T-cell (primary cell): ENCODE measurements at regions not wholly inside any gene's neighbourhood (a gene's known extent, or its start where the extent isn't known, plus 50 kb on each side); places are given as distances from the start of the nearest gene placed in this dataset.

Source experiments
- ATAC-seq, 4 experiments: fragments of 200-7000 bp in 3 of 4; fragments of 150-1000 bp in 1 of 4; cut with Tn5 transposase; replicated peaks in 1 of 4; 1 replicate in 3 of 4; 2 replicates in 1 of 4; pipeline ENCODE4 v1.10.0; 2021; ENCODE audit warnings: moderate library complexity in 3 of 4, mild to moderate bottlenecking in 2 of 4, moderate number of reproducible peaks in 1 of 4
- CTCF ChIA-PET, 2 donors: fragments of 300-600 bp; sonication (Branson Sonifier 250); formaldehyde crosslinking; loops; one replicate each; lab custom pipeline; 2022; ENCODE audit warnings: antibody characterized with exemption in 2 of 2; lab: Charles Lee
- POLR2A ChIA-PET, 2 donors: fragments of 300-600 bp; sonication (Branson Sonifier 250); formaldehyde crosslinking; loops; one replicate each; lab custom pipeline; 2022; ENCODE audit warnings: antibody characterized with exemption in 2 of 2; lab: Charles Lee
- DNase-seq, 35 experiments: peaks; one replicate each; pipeline versions ENCODE4 v3.0.0 to v3.0.0-alpha.2; 2013 to 2023
- H3K27ac ChIP-seq: one replicate; pipeline ENCODE4 v1.5.1; 2013; ENCODE audit warnings: low read length
- H3K27me3 ChIP-seq, 2 experiments: replicated peaks in 1 of 2; 1 replicate in 1 of 2; 2 replicates in 1 of 2; pipeline versions ENCODE4 v1.6.1 to v1.7.0; 2013; ENCODE audit warnings: low read length in 1 of 2, mixed read lengths in 1 of 2; ENCODE audit not compliant: control insufficient read depth in 2 of 2, insufficient read depth in 2 of 2; ENCODE audit errors: extremely low read depth in 1 of 2
- H3K36me3 ChIP-seq, 2 donors: 1 replicate in 1 of 2; 2 replicates in 1 of 2; pipeline versions ENCODE4 v1.6.1 to v1.7.0; 2013; ENCODE audit warnings: low read length in 1 of 2; ENCODE audit not compliant: control insufficient read depth in 2 of 2, insufficient read depth in 1 of 2; ENCODE audit errors: extremely low read depth in 1 of 2
- H3K4me1 ChIP-seq, 2 experiments: 1 replicate in 1 of 2; 2 replicates in 1 of 2; pipeline versions ENCODE4 v1.6.1 to v1.7.0; 2013; ENCODE audit warnings: low read length in 2 of 2, mixed read lengths in 1 of 2; ENCODE audit not compliant: insufficient read depth in 2 of 2, control insufficient read depth in 1 of 2; ENCODE audit errors: extremely low read depth in 1 of 2
- H3K4me3 ChIP-seq, 2 donors: 1 replicate in 1 of 2; 2 replicates in 1 of 2; pipeline versions ENCODE4 v1.5.1 to v1.7.0; 2013; ENCODE audit warnings: mild to moderate bottlenecking in 2 of 2, low read length in 1 of 2, moderate library complexity in 1 of 2; ENCODE audit not compliant: control insufficient read depth in 1 of 2; ENCODE audit errors: extremely low read depth in 1 of 2
- H3K9me3 ChIP-seq: 2 replicates; pipeline ENCODE4 v1.7.0; 2013
- H3K27ac Mint-ChIP-seq, 2 donors: one replicate each; pipeline ENCODE4 v1.8.0; 2020 to 2021; ENCODE audit warnings: mild to moderate bottlenecking in 2 of 2, mixed read lengths in 2 of 2
- H3K27me3 Mint-ChIP-seq, 2 donors: one replicate each; pipeline ENCODE4 v1.8.0; 2021 to 2022; ENCODE audit warnings: mixed read lengths in 2 of 2
- H3K36me3 Mint-ChIP-seq: one replicate; pipeline ENCODE4 v1.8.0; 2021; ENCODE audit warnings: mixed read lengths
- H3K4me1 Mint-ChIP-seq, 3 donors: one replicate each; pipeline ENCODE4 v1.8.0; 2020 to 2022; ENCODE audit warnings: mixed read lengths in 3 of 3, mild to moderate bottlenecking in 1 of 3
- H3K4me3 Mint-ChIP-seq, 3 donors: one replicate each; pipeline ENCODE4 v1.8.0; 2020 to 2022; ENCODE audit warnings: mild to moderate bottlenecking in 3 of 3, mixed read lengths in 3 of 3, moderate library complexity in 3 of 3
- H3K9me3 Mint-ChIP-seq, 3 donors: one replicate each; pipeline ENCODE4 v1.8.0; 2020 to 2022; ENCODE audit warnings: mixed read lengths in 3 of 3
- WGBS: methylation state at CpG from one replicate; pipeline ENCODE4 v1.1.5; 2013; ENCODE audit warnings: missing lambda C conversion rate; ENCODE audit not compliant: insufficient coverage; 5-methylcytosine and 5-hydroxymethylcytosine counted together

- H3K4me3 ChIP-seq = no peak overlapping the region
- DNase-seq = no peak
- Mint-ChIP-seq H3K27me3 (peaks cover 12 to 24% of the 10 kb centered on the region in 2 donors), H3K36me3 (no peaks in the 10 kb centered on the region), H3K27ac (no peak overlapping the region), H3K4me1 (no peaks in the 10 kb centered on the region), H3K9me3 (no peaks in the 10 kb centered on the region), H3K4me3 (no peak overlapping the region)
- no peaks in the 10 kb centered on the region for H3K36me3 ChIP-seq
- CTCF ChIA-PET = interaction anchor here in 1 of 2 donors (1.2 kb wide), 1 partner anchor 18 kb away, joined by 3 read pairs; no protein-coding TSS in a partner anchor
- POLR2A ChIA-PET = no interaction called here
- H3K4me1 ChIP-seq = no peaks in the 10 kb centered on the region
- no peak for ATAC-seq
- WGBS = no CpG with 5 or more reads among the region's 1 CpG
- H3K27me3 ChIP-seq = peaks cover 0 to 14% of the 10 kb centered on the region in 2 experiments
- no peaks in the 10 kb centered on the region for H3K9me3 ChIP-seq
- H3K27ac ChIP-seq = no peak overlapping the region
These were observed 94.3 kb upstream of the MBNL2 start for GRCh38 chr13:97127842-97128241.

GRCh38 chr13:97130190-97130589, 91.9 kb upstream of the MBNL2 start:
- Mint-ChIP-seq H3K4me3 (no peak overlapping the region), H3K4me1 (no peaks in the 10 kb centered on the region), H3K27me3 (peaks cover 8% of the 10 kb centered on the region in 2 donors), H3K9me3 (no peaks in the 10 kb centered on the region), H3K27ac (no peak overlapping the region), H3K36me3 (no peaks in the 10 kb centered on the region)
- WGBS = no CpG with 5 or more reads among the region's 1 CpG
- CTCF ChIA-PET = interaction anchor here in 1 of 2 donors (0.6 kb wide), 1 partner anchor 11 kb away, joined by 3 read pairs; no protein-coding TSS in a partner anchor
- Histone ChIP-seq H3K9me3 (no peaks in the 10 kb centered on the region), H3K36me3 (no peaks in the 10 kb centered on the region), H3K27me3 (peaks cover 0 to 8% of the 10 kb centered on the region in 2 experiments), H3K27ac (no peak overlapping the region), H3K4me3 (no peak overlapping the region), H3K4me1 (no peaks in the 10 kb centered on the region)
- DNase-seq (no peak), ATAC-seq (no peak)
- POLR2A ChIA-PET = interaction anchor here (0.5 to 0.7 kb wide), 4 partner anchors 56 to 835 kb away, joined by 3 to 10 read pairs (median 4); no protein-coding TSS in a partner anchor

GRCh38 chr13:97131447-97131846, 90.7 kb upstream of the MBNL2 start:
- no peak overlapping the region for H3K4me3 ChIP-seq
- no peaks in the 10 kb centered on the region for H3K36me3 ChIP-seq
- no peaks in the 10 kb centered on the region for H3K27me3 ChIP-seq
- Mint-ChIP-seq H3K27ac (no peak overlapping the region), H3K4me1 (no peaks in the 10 kb centered on the region), H3K36me3 (no peaks in the 10 kb centered on the region), H3K9me3 (no peaks in the 10 kb centered on the region), H3K27me3 (no peaks in the 10 kb centered on the region), H3K4me3 (no peak overlapping the region)
- no peak for DNase-seq
- ChIA-PET CTCF (no interaction called here), POLR2A (interaction anchor here in 1 of 2 donors (0.9 kb wide), 1 partner anchor 92 kb away, joined by 4 read pairs; no protein-coding TSS in a partner anchor)
- H3K4me1 ChIP-seq = no peaks in the 10 kb centered on the region
- H3K9me3 ChIP-seq = no peaks in the 10 kb centered on the region
- H3K27ac ChIP-seq = no peak overlapping the region
- no peak for ATAC-seq
- WGBS = 86% methylated on average over 4 of the region's 4 CpGs

- no peak overlapping the region for H3K4me3 ChIP-seq
- Mint-ChIP-seq H3K27ac (no peak overlapping the region), H3K27me3 (no peaks in the 10 kb centered on the region), H3K4me3 (no peak overlapping the region), H3K4me1 (no peaks in the 10 kb centered on the region), H3K9me3 (no peaks in the 10 kb centered on the region), H3K36me3 (no peaks in the 10 kb centered on the region)
- no peaks in the 10 kb centered on the region for H3K9me3 ChIP-seq
- H3K4me1 ChIP-seq = no peaks in the 10 kb centered on the region
- H3K36me3 ChIP-seq = no peaks in the 10 kb centered on the region
- ChIA-PET CTCF (no interaction called here), POLR2A (no interaction called here)
- no peaks in the 10 kb centered on the region for H3K27me3 ChIP-seq
- DNase-seq (no peak), ATAC-seq (no peak)
- 100% methylated on average over 1 of the region's 3 CpGs for WGBS
- no peak overlapping the region for H3K27ac ChIP-seq
These were observed 88.6 kb upstream of the MBNL2 start for GRCh38 chr13:97133554-97133953.

GRCh38 chr13:97133955-97134354, 88.2 kb upstream of the MBNL2 start:
- ChIA-PET CTCF (no interaction called here), POLR2A (no interaction called here)
- no peak overlapping the region for H3K27ac Mint-ChIP-seq
- no peaks in the 10 kb centered on the region for H3K9me3 Mint-ChIP-seq
- H3K36me3 ChIP-seq = no peaks in the 10 kb centered on the region
- H3K27me3 ChIP-seq = no peaks in the 10 kb centered on the region
- H3K4me3 ChIP-seq = no peak overlapping the region
- H3K4me3 Mint-ChIP-seq = no peak overlapping the region
- ATAC-seq (no peak), DNase-seq (no peak)
- H3K27ac ChIP-seq = no peak overlapping the region
- no peaks in the 10 kb centered on the region for H3K4me1 Mint-ChIP-seq
- H3K4me1 ChIP-seq = no peaks in the 10 kb centered on the region
- no peaks in the 10 kb centered on the region for H3K36me3 Mint-ChIP-seq
- whole genome bisulfite sequencing = 98% methylated on average over 3 of the region's 3 CpGs
- H3K27me3 Mint-ChIP-seq = no peaks in the 10 kb centered on the region
- no peaks in the 10 kb centered on the region for H3K9me3 ChIP-seq

GRCh38 chr13:97134364-97135095, 87.6 kb upstream of the MBNL2 start:
- no peaks in the 10 kb centered on the region for H3K9me3 ChIP-seq
- peaks cover 0 to under 1% of the 10 kb centered on the region in 2 experiments for H3K27me3 ChIP-seq
- no peaks in the 10 kb centered on the region for H3K9me3 Mint-ChIP-seq
- no peak for DNase-seq
- ChIA-PET POLR2A (no interaction called here), CTCF (no interaction called here)
- no peaks in the 10 kb centered on the region for H3K4me1 Mint-ChIP-seq
- H3K36me3 Mint-ChIP-seq = no peaks in the 10 kb centered on the region
- H3K4me3 Mint-ChIP-seq = no peak overlapping the region
- H3K27ac Mint-ChIP-seq = no peak overlapping the region
- H3K4me3 ChIP-seq = no peak overlapping the region
- H3K27me3 Mint-ChIP-seq = no peaks in the 10 kb centered on the region
- H3K36me3 ChIP-seq = no peaks in the 10 kb centered on the region
- WGBS = 91% methylated on average over 9 of the region's 11 CpGs
- no peaks in the 10 kb centered on the region for H3K4me1 ChIP-seq
- H3K27ac ChIP-seq = no peak overlapping the region
- no peak for ATAC-seq
